ENCODE measurements at regions not wholly inside any gene's neighbourhood (a gene's known extent, or its start where the extent isn't known, plus 50 kb on each side); places are given as distances from the start of the nearest gene placed in this dataset.

DNA sequence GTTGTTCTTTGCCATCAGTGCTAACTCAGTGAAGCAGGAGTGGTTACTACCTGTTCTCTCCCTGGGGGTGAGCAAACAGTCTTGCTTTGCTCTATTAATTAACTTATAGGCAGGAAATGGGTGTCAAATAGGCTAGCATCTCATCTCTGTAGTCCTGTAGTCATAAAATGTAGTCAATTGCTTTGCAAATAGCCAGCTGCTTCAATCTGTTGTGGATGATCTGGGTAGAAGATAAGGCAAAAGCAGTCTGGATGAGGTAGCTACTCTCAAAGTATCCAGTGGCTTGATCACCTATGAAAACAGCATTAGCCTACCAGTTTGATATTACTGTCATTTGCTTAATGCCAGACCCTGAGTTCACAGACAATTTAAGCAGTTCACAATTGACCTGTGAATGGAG lies 369.0 kb upstream of the TMTC1 start:
- TF ChIP-seq, protein P1, sequence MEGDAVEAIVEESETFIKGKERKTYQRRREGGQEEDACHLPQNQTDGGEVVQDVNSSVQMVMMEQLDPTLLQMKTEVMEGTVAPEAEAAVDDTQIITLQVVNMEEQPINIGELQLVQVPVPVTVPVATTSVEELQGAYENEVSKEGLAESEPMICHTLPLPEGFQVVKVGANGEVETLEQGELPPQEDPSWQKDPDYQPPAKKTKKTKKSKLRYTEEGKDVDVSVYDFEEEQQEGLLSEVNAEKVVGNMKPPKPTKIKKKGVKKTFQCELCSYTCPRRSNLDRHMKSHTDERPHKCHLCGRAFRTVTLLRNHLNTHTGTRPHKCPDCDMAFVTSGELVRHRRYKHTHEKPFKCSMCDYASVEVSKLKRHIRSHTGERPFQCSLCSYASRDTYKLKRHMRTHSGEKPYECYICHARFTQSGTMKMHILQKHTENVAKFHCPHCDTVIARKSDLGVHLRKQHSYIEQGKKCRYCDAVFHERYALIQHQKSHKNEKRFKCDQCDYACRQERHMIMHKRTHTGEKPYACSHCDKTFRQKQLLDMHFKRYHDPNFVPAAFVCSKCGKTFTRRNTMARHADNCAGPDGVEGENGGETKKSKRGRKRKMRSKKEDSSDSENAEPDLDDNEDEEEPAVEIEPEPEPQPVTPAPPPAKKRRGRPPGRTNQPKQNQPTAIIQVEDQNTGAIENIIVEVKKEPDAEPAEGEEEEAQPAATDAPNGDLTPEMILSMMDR (IDR thresholded peaks at IDR 0.05), result no peak
- TF ChIP-seq EZH2 (IDR thresholded peaks at IDR 0.05; ENCODE audit: borderline replicate concordance, insufficient read depth, low read depth, low read length, poor library complexity, severe bottlenecking), result no peak
